Suprapubic skin (tissue), 4 donors: ENCODE measurements at regions not wholly inside any gene's neighbourhood (a gene's known extent, or its start where the extent isn't known, plus 50 kb on each side); places are given as distances from the start of the nearest gene placed in this dataset.
A peak's percentile ranks its signal among the peaks of the same experiment; 100 is the strongest.

Experiments
- EP300 ChIP-seq: sonication (generic); formaldehyde crosslinking; IDR thresholded peaks from one replicate; pipeline ENCODE4 v1.6.1; 2017; ENCODE audit warnings: antibody characterized with exemption
- POLR2AphosphoS5 ChIP-seq, 3 donors: sonication (generic); formaldehyde crosslinking; IDR thresholded peaks; one replicate each; pipeline ENCODE4 v1.6.1; 2017; ENCODE audit warnings: antibody characterized with exemption in 3 of 3
- TF ChIP-seq, protein P1 (sequence below), 2 donors: fragments of 200-600 bp in 1 of 2; fragments of 450-650 bp in 1 of 2; sonication (generic) in 1 of 2; IDR thresholded peaks; one replicate each; pipeline ENCODE4 v1.5.1; 2016 to 2019; ENCODE audit warnings: antibody characterized with exemption in 2 of 2, mild to moderate bottlenecking in 1 of 2, moderate library complexity in 1 of 2

DNA sequence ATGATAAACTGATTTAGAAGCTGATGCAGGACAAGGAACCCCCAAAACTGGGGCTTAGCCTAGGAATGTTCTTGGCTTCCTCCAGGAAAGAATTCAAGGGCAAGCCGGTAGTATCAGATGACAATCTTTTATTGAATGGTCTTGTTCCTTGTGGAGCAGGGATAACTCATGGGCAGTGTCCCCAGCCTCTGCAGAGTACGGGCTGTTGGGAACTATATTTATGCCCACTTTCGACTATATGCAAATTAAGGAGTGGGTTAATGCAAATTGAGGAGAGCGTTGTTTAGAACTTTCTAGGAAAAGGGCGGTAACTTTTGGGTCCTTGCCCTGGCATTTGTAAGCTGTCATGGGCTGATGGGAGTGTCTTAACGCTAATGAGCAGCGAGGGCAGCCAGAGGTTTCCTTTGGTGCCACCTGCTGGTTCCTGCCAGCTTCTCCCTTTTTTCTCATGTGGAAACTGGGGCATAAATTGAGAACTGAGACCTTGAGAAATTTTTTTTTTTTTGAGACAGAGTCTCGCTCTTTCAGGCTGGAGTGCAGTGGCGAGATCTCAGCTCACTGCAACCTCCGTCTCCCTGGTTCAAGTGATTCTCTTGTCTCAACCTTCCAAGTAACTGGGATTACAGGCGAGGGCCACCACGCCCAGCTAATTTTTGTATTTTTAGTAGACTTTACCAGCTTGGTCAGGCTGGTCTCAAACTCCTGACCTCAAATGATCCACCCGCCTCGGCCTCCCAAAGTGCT lies 79.4 kb upstream of the ABCC4 start:
- TF ChIP-seq, protein P1, sequence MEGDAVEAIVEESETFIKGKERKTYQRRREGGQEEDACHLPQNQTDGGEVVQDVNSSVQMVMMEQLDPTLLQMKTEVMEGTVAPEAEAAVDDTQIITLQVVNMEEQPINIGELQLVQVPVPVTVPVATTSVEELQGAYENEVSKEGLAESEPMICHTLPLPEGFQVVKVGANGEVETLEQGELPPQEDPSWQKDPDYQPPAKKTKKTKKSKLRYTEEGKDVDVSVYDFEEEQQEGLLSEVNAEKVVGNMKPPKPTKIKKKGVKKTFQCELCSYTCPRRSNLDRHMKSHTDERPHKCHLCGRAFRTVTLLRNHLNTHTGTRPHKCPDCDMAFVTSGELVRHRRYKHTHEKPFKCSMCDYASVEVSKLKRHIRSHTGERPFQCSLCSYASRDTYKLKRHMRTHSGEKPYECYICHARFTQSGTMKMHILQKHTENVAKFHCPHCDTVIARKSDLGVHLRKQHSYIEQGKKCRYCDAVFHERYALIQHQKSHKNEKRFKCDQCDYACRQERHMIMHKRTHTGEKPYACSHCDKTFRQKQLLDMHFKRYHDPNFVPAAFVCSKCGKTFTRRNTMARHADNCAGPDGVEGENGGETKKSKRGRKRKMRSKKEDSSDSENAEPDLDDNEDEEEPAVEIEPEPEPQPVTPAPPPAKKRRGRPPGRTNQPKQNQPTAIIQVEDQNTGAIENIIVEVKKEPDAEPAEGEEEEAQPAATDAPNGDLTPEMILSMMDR (IDR thresholded peaks at IDR 0.05), result peak; percentile 42 to 77
- TF ChIP-seq EP300 (no peak), POLR2AphosphoS5 (IDR thresholded peaks at IDR 0.05) (no peak)
